Sigmoid colon (tissue), 6 donors: ENCODE measurements at regions not wholly inside any gene's neighbourhood (a gene's known extent, or its start where the extent isn't known, plus 50 kb on each side); places are given as distances from the start of the nearest gene placed in this dataset.

Source experiments
- DNase-seq: peaks from one replicate; pipeline ENCODE4 v3.0.0-alpha.2; 2019
- H3K27ac ChIP-seq, 4 donors: fragments of 200-600 bp; sonication (generic); one replicate each; pipeline ENCODE4 v1.5.1; 2016 to 2019; ENCODE audit warnings: mild to moderate bottlenecking in 1 of 4
- H3K27me3 ChIP-seq, 3 donors: fragments of 200-600 bp; sonication (generic); one replicate each; pipeline ENCODE4 v1.5.1; 2019; ENCODE audit warnings: mild to moderate bottlenecking in 1 of 3
- H3K36me3 ChIP-seq, 4 donors: fragments of 200-600 bp; sonication (generic); one replicate each; pipeline ENCODE4 v1.5.1; 2016 to 2019
- H3K4me1 ChIP-seq, 4 donors: fragments of 200-600 bp; sonication (generic); one replicate each; pipeline ENCODE4 v1.5.1; 2017 to 2019
- H3K4me3 ChIP-seq, 4 donors: fragments of 200-600 bp; sonication (generic); one replicate each; pipeline ENCODE4 v1.5.1; 2017 to 2019; ENCODE audit warnings: mild to moderate bottlenecking in 2 of 4, moderate library complexity in 1 of 4
- H3K9me3 ChIP-seq, 4 donors: fragments of 200-600 bp in 3 of 4; sonication (generic) in 3 of 4; one replicate each; pipeline versions ENCODE4 v1.5.1 to v1.6.1; 2013 to 2019
- EP300 ChIP-seq, 4 donors: sonication (generic); formaldehyde crosslinking; IDR thresholded peaks; one replicate each; pipeline ENCODE4 v1.6.1; 2017; ENCODE audit warnings: antibody characterized with exemption in 4 of 4
- POLR2A ChIP-seq, 2 donors: fragments of 450-650 bp; IDR thresholded peaks; one replicate each; pipeline ENCODE4 v1.6.1; 2016; ENCODE audit warnings: antibody characterized with exemption in 2 of 2, mild to moderate bottlenecking in 2 of 2, moderate library complexity in 2 of 2
- POLR2AphosphoS5 ChIP-seq, 4 donors: sonication (generic); formaldehyde crosslinking; IDR thresholded peaks; one replicate each; pipeline ENCODE4 v1.6.1; 2017; ENCODE audit warnings: antibody characterized with exemption in 4 of 4
- WGBS, 2 donors: extraction: QIAGEN DNeasy Blood & Tissue Kit; methylation state at CpG; one replicate each; pipeline ENCODE4 v1.1.7; 2013; 5-methylcytosine and 5-hydroxymethylcytosine counted together
- intact Hi-C: fragments of 100-400 bp; cut with DNase I; formaldehyde crosslinking; loops from one replicate; pipeline ENCODE4 v1.15.1; 2023
- TF ChIP-seq, protein P1 (sequence below), 4 experiments: fragments of 450-650 bp in 3 of 4; fragments of 200-600 bp in 1 of 4; IDR thresholded peaks; one replicate each; pipeline ENCODE4 v1.5.1; 2016 to 2019; ENCODE audit warnings: antibody characterized with exemption in 4 of 4, mild to moderate bottlenecking in 3 of 4, moderate library complexity in 2 of 4
- donor health status: healthy with polysubstance abuse.
- donor health status: healthy.

DNA sequence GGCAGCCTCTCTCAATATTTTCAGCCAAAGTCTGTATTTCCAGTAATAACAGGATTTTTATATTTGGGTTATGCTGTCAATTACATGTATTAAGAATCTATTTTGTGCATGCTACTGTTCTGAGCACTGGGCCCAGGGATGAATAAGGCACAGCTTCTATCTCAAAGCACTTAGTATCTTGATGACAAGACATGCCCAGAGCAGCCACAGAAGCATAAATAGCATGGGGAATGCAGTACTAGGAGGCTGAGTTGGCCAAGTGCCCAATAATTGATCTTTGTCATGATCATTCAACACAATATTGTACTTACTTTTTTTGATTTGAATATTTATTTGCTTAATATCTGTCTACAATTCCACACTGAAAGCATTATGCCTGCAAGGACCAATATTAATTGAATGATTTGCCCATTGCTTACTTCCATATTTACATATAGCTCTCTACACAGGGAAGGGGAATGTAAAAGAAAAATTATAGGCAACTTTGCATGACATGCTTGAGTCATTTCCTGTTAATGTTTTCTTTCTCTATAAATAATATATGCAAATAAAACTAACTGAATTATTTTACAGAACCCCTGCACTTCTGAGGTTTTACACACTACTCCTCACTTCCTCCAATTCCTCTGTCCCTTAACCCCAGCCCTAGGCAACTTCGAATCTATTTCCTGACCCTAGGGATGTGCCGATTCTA is 298.9 kb upstream of the BMP2 start:
- DNase-seq, result no peak
- H3K36me3 ChIP-seq, result no peaks in the 10 kb centered on the region
- H3K27ac ChIP-seq, result no peak overlapping the region
- intact Hi-C loops, result no loop called here
- no peak overlapping the region for H3K4me3 ChIP-seq
- H3K27me3 ChIP-seq, result no peaks in the 10 kb centered on the region
- no peaks in the 10 kb centered on the region for H3K9me3 ChIP-seq
- no peaks in the 10 kb centered on the region for H3K4me1 ChIP-seq
- 58 to 82% methylated on average over 2 of the region's 2 CpGs for WGBS, 2 donors
- TF ChIP-seq EP300 (IDR thresholded peaks at IDR 0.05) (no peak), POLR2AphosphoS5 (IDR thresholded peaks at IDR 0.05) (no peak), POLR2A (IDR thresholded peaks at IDR 0.05) (no peak)
- TF ChIP-seq, protein P1, sequence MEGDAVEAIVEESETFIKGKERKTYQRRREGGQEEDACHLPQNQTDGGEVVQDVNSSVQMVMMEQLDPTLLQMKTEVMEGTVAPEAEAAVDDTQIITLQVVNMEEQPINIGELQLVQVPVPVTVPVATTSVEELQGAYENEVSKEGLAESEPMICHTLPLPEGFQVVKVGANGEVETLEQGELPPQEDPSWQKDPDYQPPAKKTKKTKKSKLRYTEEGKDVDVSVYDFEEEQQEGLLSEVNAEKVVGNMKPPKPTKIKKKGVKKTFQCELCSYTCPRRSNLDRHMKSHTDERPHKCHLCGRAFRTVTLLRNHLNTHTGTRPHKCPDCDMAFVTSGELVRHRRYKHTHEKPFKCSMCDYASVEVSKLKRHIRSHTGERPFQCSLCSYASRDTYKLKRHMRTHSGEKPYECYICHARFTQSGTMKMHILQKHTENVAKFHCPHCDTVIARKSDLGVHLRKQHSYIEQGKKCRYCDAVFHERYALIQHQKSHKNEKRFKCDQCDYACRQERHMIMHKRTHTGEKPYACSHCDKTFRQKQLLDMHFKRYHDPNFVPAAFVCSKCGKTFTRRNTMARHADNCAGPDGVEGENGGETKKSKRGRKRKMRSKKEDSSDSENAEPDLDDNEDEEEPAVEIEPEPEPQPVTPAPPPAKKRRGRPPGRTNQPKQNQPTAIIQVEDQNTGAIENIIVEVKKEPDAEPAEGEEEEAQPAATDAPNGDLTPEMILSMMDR (IDR thresholded peaks at IDR 0.05), result no peak

DNA sequence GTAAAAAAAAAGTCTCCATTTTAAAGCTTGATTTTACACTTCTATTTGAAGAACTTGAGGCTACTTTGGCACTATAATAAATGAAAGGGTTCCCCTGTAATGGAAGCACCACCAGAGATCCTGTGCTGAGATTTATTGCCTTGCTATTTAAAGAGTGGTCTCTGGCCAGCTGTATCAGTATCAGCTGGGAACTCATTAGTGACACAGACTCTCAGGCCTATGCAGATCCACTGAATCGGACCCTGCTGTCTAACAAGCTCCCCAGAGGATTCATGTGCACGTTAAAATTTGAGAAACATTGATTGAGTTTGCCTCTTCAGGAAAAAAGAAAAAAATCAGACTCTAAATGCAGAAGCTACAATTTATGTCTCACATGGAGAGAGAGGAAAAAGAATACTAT is 299.9 kb upstream of the BMP2 start:
- intact Hi-C loops, result no loop called here
- no peaks in the 10 kb centered on the region for H3K4me1 ChIP-seq
- no peaks in the 10 kb centered on the region for H3K9me3 ChIP-seq
- H3K27me3 ChIP-seq, result no peaks in the 10 kb centered on the region
- H3K27ac ChIP-seq, result no peak overlapping the region
- TF ChIP-seq, protein P1 (IDR thresholded peaks at IDR 0.05), result no peak
- TF ChIP-seq EP300 (IDR thresholded peaks at IDR 0.05), result no peak
- no peak for TF ChIP-seq POLR2AphosphoS5 (IDR thresholded peaks at IDR 0.05)
- no peak for TF ChIP-seq POLR2A (IDR thresholded peaks at IDR 0.05)
- H3K4me3 ChIP-seq, result no peak overlapping the region
- H3K36me3 ChIP-seq, result no peaks in the 10 kb centered on the region
- 67 to 75% methylated on average over 2 of the region's 2 CpGs for WGBS, 2 donors
- DNase-seq, result no peak

DNA sequence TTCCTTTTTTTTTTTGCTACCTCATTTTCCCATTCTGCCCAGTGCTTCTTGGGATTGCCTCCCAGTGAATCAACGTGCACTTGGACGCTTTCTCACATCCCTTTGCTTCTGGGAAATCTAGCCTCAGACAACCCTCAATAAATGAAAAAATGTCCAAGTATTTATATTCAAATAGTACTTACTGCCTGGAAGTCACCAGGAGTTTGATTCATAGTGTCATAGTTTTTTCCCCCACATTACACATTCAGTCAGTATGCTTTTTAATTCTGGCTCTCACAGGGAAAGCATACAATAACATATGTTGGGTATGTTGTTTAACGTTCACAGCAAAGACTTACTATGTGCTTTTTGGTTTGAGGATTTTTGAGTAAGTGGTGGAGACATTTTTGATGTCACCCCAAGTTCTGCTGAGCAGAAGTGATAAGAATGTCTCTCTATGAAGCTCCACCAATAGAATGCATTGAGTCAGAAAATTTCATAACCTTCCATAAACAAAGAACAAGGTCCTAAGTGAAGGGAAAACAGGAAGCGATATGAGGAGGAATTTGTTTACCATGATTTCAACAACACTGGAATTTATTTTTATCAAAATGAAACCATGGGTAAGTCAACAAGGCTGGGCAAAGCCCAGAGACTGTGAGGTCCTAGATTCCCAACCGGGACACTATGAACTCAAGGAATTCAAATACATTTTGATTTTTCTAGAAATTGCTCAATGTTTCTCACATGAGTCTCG is 301.2 kb upstream of the BMP2 start:
- no peaks in the 10 kb centered on the region for H3K4me1 ChIP-seq
- no peaks in the 10 kb centered on the region for H3K27me3 ChIP-seq
- intact Hi-C loops, result no loop called here
- no peaks in the 10 kb centered on the region for H3K36me3 ChIP-seq
- no peak overlapping the region for H3K4me3 ChIP-seq
- no peak for DNase-seq
- TF ChIP-seq EP300 (IDR thresholded peaks at IDR 0.05) (no peak), POLR2A (IDR thresholded peaks at IDR 0.05) (no peak)
- H3K9me3 ChIP-seq, result no peaks in the 10 kb centered on the region
- WGBS, 2 donors, result 76 to 80% methylated on average over 6 of the region's 6 CpGs
- no peak overlapping the region for H3K27ac ChIP-seq

DNA sequence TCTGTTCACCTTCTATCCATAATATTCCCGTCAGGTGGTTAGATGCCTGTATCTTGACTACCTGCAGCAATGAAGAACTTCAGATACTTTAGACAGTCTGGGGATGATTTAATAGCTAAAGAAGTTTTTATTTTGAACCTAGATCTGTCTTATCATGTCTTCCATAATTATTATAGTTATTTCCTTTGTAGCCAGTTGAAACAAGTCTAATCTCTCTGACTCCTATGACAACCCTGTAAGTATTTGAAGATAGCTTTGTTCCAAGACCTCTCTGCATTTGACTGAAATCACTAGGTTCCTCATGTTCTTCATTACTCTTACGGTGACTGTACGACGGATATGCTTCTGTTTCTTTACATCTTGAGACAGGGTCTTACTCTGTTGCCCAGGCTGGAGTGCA is 316.6 kb upstream of the BMP2 start:
- TF ChIP-seq POLR2A (IDR thresholded peaks at IDR 0.05), result no peak
- TF ChIP-seq POLR2AphosphoS5 (IDR thresholded peaks at IDR 0.05), result no peak
- TF ChIP-seq EP300 (IDR thresholded peaks at IDR 0.05), result no peak
- Histone ChIP-seq H3K27me3 (no peaks in the 10 kb centered on the region), H3K4me1 (no peaks in the 10 kb centered on the region), H3K27ac (no peak overlapping the region), H3K4me3 (no peak overlapping the region), H3K9me3 (no peaks in the 10 kb centered on the region), H3K36me3 (no peaks in the 10 kb centered on the region)
- no peak for DNase-seq
- intact Hi-C loops, result no loop called here
- 81 to 82% methylated on average over 4 of the region's 4 CpGs for WGBS, 2 donors

DNA sequence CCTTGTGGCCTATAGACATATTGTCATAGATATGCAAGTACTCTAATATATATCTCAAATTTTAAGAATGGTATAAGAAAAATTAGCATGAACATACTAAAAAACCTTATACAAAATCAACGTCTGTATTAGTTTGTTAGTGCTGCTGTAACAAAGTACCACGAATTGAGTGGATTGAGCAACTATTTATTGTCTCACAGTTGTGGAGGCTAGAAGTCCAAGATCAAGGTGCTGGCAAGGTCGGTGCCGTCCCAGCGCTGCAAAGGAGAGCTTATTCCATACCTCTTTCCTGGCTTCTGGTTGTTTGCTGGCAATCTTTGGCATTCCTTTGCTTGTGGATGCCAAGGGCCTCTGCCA is 317.6 kb upstream of the FERMT1 start:
- TF ChIP-seq, protein P1 (IDR thresholded peaks at IDR 0.05), result no peak
- TF ChIP-seq POLR2A (IDR thresholded peaks at IDR 0.05), result no peak
- no peak for TF ChIP-seq EP300 (IDR thresholded peaks at IDR 0.05)
- TF ChIP-seq POLR2AphosphoS5 (IDR thresholded peaks at IDR 0.05), result no peak
- no peak overlapping the region for H3K4me3 ChIP-seq
- no peak overlapping the region for H3K27ac ChIP-seq
- H3K9me3 ChIP-seq, result no peaks in the 10 kb centered on the region
- WGBS, 2 donors, result 80 to 87% methylated on average over 5 of the region's 5 CpGs
- intact Hi-C loops, result no loop called here
- no peak for DNase-seq
- no peaks in the 10 kb centered on the region for H3K27me3 ChIP-seq
- H3K4me1 ChIP-seq, result no peaks in the 10 kb centered on the region
- H3K36me3 ChIP-seq, result no peaks in the 10 kb centered on the region
